ENCODE measurements at regions not wholly inside any gene's neighbourhood (a gene's known extent, or its start where the extent isn't known, plus 50 kb on each side); places are given as distances from the start of the nearest gene placed in this dataset.
A peak's percentile ranks its signal among the peaks of the same experiment; 100 is the strongest.

DNA sequence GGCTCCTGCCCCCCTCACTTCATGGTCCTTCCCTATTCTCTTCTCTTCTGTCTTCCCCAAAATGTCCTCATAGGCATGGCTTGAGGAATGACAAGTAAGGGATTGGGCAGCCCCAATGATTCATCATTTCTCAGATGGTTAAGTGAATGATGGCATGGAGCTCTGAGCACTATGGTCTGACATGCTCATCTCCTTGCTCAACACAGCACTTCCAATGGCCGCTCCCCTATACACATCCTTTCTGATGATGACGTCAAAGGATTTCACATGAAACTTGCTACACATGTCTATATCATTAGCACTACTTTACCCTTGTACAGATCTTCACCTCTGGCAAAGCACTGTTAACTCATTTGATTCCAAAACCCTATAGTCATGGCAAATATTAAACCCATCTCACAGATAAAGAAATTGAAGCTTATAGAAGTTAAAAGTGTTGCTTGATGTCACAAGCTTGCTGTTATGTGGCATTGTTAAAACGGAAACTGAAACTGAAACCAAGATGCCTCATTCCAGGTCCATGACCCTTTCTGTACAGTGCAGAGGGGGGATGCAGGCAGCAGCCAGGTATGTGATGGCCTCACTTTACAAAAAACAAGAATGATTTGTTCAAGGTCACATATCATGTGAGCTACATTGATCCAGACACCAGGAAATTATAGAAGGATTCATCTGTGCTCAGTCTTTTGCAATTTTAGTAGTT, 90.0 kb upstream of the PLXNA4 start:
- DNase-seq: no peak

DNA sequence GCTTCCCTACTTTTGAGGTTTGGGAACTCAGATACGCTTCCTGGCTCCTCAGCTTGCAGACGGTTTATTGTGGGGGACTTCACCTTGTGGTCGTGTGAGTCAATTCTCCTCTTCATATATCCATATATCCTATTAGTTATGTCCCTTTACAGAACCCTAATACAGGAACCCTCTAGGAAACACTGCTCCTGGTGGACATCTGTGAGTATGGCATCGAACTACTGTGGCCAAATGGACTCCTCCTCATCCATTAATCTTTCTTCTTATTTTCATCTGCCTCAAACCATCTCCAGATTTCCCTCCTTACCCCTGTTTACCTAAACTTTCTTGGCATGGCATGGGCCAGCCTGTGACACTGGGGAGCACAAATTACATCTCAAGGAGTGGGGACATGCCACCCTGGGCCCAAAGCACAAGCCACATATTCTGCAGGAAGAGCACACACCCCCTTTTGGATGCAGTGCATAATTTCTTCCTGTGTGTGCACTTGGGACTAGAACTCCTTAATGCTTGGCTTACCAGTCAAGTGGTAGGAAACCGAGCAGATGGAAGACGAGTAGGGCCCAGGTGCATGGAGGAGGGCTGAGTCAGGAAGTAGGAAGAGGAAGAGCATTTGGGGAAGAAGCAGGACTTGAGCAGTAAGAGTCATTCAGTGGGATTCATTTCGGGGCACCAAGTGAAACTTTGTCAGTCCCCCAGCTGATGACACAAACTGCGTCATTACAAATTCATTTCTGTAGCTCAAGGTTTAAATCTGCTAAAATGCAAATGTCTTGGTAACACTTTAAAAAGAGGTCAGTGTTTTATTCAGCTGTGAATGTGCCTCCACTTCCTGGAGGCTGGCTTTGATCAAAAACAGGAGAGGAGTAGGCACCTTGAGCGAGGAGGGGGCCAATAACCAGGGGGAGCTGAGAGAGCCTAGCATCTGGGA, 80.8 kb upstream of the PLXNA4 start:
- peak in 1 of 2 experiments; percentile 1 for DNase-seq

DNA sequence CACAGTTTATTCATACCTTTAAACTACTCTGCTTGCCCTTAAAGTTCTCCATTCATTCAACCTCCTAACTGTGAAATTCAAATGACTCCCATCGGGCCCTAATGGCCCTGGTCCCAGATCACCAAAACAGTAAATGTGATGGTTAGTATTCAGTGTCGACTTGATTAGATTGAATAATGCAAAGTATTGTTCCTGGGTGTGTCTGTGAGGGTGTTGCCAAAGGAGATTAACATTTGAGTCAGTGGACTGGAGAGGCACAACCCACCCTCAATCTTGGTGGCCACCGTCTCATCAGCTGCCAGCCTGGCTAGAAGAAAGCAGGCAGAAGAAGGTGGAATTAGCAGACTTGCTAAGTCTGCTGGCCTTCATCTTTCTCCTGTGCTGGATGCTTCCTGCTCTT, 80.1 kb upstream of the PLXNA4 start:
- no peak for DNase-seq

DNA sequence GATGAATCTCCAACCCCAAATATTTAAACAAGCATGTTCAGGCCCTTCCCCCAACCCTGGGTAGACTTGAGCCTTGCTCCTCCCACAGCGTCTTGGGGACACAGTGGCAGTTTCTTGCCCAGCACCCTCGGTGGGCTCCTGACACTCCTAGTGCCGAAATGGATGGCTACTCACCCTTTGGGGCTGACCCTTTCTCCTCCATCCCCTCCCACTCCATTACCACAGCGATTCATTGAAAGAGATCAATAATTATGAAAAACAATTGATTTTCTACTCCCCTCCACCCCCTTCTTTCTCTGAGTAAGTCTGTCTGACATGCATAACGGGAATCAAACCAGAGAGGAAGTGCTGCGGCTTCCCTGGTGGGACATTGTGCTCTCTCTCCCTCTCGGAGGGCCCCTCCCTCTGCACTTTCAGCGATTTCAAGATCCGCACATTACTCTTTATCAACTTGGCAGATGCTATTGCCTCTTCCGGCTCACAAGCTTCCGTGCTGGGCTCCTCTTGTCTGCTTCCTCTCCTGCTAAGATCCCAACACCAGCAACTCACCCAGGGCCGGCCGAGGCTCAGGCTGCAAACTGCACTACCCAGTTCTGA, 79.0 kb upstream of the PLXNA4 start:
- no peak for DNase-seq

DNA sequence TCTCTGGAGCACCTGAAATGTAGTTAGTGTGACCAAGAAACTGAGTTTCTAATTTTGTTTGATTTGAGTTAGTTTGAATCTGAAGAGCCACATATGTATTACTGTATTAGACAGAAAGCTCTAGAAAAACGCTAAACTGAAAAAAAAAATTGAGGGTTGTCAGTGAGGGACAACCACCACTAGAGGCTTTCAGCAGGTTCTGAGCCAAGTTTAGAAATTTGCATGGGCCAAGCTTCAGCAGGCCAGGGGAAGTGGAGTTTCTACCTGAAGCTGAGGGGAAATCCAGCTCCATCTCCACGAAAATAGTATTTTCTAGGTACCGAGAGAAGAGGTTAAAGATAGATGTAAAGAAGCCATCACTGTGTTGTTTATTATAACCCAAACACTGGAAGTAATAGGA, 77.9 kb upstream of the PLXNA4 start:
- no peak for DNase-seq

DNA sequence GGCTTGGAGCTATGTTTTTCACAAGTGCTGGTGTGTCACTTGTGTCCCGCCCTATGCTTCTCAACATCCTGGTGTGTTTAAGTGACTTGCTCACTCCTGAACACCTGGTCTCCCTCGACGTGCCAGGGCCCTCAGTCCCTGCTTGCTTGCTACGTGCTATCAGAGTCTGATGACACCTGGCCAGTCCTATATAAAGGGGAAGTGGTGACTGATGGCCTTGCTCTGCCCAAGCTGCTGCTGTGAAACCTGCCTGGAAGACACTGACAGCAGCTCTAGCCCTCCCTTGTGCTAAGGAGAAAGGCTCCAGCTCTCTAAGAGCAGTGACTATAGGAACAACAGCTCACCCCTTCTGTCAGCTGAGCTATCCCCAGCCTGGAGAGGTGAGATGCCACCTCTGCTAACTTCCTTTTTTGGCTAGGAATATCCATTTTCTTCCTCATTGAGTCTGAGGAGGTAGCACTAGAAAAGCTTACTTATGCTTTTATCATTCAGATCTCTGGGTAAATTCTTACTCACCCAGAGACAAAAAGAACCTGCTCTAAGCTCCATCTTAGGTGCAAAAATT, 77.2 kb upstream of the PLXNA4 start:
- no peak for DNase-seq

DNA sequence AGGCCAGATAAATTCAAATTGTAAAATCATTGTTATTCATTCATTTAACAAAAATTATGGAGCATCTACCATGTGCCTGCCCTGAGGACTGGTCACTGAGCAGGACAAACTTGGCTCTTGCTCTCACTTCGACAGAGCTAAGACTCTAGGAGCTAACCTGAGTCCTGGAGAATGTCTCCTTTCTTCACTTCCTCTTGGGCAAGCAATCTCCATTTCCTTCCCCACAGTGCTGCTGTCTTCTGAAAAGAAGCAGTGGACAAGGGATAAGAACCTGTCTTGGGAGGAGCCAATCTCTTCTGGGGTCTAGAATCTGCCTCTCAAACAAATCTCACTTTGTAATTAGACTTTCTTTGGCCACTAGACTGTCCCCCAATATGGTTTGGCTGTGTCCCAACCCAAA, 76.2 kb upstream of the PLXNA4 start:
- DNase-seq: no peak

DNA sequence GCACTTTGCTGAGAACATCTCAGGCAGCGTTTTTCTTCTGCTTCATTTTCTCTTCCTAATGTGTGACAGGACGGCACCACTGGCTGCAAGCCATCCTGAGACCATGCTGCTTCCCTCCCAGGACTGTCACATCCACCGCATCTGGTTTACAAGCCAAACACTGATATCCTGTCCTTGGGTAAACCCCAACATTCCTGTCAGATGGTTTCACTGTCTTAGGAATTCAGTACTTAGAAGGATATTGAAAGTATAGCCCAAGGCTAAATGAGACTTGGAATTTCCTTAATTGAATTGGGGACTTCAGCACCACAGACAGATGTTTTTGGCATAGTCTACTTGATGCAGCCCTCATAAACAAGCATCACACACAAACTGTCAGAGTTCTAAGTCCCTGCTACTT, 74.2 kb upstream of the PLXNA4 start:
- DNase-seq: no peak

DNA sequence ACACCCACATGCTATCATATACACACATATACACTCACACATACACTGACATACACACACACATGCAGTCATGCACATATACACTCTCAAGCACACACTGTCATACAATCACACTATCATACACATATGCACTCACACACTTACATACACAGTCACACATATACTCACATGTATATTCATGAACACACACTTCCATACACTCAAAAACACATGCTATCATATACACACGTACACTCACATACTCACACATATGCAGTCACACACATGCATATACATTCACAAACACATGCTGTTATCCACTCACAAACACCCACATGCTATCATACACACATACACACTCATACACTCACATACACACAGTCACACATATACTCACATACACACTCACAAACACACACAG, 71.0 kb upstream of the PLXNA4 start:
- DNase-seq: no peak

DNA sequence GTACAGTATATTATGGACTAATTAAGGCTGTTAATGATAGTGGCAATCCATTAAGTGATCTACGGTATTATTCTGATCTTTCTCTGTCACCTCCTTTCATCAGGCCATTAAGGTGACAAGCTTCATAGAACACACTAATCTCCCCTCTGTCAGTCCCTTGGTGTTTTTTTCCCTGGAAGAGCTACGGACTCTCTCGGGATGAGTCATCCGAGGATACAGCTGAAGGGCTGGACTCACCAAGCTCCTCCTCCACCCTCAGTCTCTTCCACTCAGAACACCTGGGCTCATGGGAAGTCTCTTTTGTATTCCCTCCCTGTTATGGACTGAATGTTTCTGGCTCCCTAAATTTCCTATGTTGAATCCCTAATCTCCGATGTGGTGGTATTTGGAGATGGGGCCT, 69.8 kb upstream of the PLXNA4 start:
- no peak for DNase-seq

DNA sequence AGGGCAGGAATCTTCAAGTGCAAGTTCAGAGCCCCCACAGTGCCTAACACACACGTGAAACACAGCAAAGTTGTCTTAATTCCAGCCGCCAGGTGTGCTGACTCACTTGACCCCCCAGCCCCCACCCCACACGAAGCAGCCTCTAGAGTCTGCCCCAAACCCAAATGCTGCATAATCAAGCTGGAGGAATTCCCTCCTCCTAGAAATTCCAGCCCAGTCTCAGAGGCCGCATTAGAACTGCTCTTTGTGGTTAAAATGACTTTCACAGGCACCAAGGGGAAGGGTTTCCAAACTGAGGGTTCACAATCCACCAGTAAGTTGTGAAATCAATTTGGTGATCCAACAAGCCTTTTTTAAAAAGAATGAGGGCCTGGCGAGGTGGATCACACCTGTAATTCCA, 67.0 kb upstream of the PLXNA4 start:
- no peak for DNase-seq

DNA sequence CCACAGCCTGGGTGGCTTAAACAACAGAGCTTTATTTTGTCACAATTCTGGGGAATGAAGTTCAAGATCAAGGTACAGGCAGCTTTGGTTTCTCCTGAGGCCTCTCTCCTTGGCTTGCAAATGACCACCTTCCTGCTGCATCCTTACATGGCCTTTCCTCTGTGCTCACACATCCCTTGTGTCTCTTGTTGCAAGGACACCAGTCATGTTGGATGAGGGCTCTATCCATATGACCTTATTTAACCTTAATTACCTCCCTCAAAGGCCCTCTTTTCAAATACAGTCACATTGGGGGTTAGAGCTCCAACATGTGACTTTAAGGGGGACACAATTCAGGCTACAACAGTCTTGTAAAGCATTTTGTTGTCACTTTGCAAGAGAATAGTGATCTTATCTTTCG, 65.0 kb upstream of the PLXNA4 start:
- no peak for DNase-seq

DNA sequence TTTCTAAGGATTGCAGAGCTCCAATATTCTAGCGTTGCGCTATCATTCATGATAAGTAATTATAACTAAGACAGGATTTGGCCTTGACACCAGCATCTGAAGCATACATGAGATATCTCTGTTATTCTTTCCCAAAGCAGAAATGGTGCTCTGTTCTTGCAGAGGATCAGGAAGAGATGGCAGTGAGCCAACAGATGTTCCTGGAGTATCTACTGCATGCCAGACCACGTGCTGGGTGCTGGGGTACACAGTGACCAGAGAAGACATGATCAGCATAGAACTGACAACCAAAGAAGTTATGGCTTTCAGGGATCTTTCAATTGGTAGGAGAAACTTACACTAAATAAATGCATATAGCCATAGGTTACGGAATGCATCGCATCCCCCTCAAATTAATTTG, 63.7 kb upstream of the PLXNA4 start:
- no peak for DNase-seq

DNA sequence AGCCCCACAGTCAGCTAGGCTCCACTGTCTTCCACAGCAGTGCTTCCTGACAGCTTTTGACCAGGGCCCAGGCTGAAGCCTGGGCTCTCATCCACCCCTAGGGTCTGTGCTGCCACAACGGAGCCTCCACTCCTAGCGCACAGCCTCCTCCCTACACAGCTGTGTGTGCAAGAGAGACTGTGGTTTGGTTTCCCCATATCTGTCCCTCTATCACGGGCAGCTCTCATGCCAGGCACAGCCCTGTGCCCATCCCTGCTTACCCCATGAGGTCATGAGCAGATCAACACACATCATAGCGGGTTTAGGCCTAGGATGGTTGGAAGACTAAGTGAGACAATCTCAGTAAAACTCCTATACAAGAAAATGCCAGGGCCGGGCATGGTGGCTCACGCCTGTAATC, 61.7 kb upstream of the PLXNA4 start:
- no peak for DNase-seq

DNA sequence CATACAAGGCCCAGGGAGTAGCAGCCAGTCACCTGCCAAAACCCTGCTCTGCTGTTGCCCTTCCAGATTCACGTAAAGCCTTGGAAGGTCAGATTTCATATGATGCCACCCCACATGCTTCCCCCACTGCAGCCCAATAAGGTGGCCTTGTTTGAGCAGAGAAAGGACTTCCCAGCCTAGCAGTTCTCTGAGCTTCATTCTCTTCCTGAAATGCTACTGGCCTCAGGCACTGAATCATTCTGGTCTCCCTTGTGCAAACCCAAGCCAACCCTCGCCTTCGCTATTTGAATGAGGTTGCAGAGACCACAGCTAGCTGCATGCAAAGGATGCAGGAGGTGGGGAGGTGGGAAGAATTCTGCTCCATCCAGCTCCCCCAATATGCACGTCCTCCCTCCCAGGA, 60.3 kb upstream of the PLXNA4 start:
- no peak for DNase-seq

DNA sequence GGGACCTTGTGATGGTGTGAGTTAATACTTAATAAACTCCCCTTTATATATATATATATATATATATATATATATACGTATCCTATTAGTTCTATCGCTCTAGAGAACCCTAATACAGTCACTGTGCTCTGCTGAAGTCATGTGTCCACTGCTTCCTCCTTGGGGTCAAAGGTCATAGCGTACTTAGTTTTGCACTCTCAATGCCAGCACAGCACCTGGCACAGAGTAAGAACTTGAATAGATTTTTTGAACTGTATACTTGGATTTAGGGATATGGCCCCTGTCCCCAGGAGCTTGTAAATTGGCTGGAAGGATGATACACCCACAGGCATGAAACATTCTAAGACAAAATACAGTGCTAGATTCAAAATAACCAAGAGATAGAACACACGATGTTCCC, 58.9 kb upstream of the PLXNA4 start:
- DNase-seq: no peak

DNA sequence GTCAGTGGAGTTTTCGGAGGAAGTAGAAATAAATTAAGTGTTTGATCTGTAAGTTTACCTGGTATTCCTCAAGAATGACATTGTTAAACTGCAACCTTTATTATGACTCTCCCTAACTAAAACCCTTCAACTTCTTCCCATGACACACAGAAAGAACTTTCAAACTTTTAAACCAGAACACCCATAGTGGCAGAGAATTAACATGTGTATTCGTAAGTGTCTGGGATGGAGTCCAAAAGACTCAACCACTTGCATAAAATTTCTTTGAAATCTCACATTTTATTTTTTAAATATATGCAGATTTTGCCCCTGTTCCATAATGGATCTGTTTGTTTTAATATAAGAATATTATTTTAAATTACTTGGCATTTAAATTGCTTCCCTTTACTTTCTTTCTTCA, 54.6 kb upstream of the PLXNA4 start:
- no peak for DNase-seq

Data from NCI-H446 (cell line).